Ascending aorta (tissue), 2 donors: ENCODE measurements at regions not wholly inside any gene's neighbourhood (a gene's known extent, or its start where the extent isn't known, plus 50 kb on each side); places are given as distances from the start of the nearest gene placed in this dataset.

ENCODE experiments used
- DNase-seq, 2 donors: peaks; one replicate each; pipeline ENCODE4 v3.0.0-alpha.2; 2019; ENCODE audit warnings: low spot score in 2 of 2
- H3K27ac ChIP-seq, 2 donors: fragments of 200-600 bp; sonication (generic); one replicate each; pipeline ENCODE4 v1.5.1; 2016 to 2017; ENCODE audit warnings: mild to moderate bottlenecking in 1 of 2
- H3K27me3 ChIP-seq: fragments of 200-600 bp; sonication (generic); one replicate; pipeline ENCODE4 v1.5.1; 2017
- H3K36me3 ChIP-seq, 2 donors: fragments of 200-600 bp; sonication (generic); one replicate each; pipeline ENCODE4 v1.5.1; 2016
- H3K4me1 ChIP-seq, 2 donors: fragments of 200-600 bp; sonication (generic); one replicate each; pipeline ENCODE4 v1.5.1; 2016 to 2017; ENCODE audit warnings: mild to moderate bottlenecking in 1 of 2
- H3K4me3 ChIP-seq, 2 donors: fragments of 200-600 bp; sonication (generic); one replicate each; pipeline ENCODE4 v1.5.1; 2016 to 2017; ENCODE audit warnings: mild to moderate bottlenecking in 1 of 2
- H3K9me3 ChIP-seq, 2 donors: fragments of 200-600 bp; sonication (generic); one replicate each; pipeline ENCODE4 v1.5.1; 2016
- intact Hi-C: fragments of 100-400 bp; cut with DNase I; formaldehyde crosslinking; loops from one replicate; pipeline ENCODE4 v1.15.1; 2023
- TF ChIP-seq, protein P1 (sequence below), 3 experiments: fragments of 200-600 bp in 2 of 3; fragments of 450-650 bp in 1 of 3; sonication (generic) in 2 of 3; IDR thresholded peaks; one replicate each; pipeline ENCODE4 v1.5.1; 2016 to 2019; ENCODE audit warnings: antibody characterized with exemption in 3 of 3, mild to moderate bottlenecking in 1 of 3, moderate library complexity in 1 of 3

DNA sequence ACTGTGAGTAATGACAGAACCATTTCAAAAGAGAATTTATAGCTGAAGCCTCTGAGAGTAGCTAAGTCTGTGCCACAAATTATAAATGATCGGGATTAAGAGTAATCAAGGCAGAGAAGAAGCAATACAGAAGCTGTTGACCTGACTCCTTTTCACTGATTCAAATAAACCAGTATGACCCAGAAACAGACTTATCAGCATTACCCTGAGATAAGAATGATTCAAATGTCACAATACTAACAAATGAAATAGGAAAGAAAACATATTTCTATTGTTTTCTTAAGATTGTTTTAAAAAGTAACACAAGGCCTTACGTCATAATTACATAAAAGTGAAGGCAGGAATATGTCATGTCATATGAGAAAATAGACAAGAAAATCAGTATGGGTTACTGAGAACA, 1534.6 kb downstream of the SI start:
- Histone ChIP-seq H3K4me3 (no peak overlapping the region), H3K27ac (no peak overlapping the region), H3K27me3 (no peaks in the 10 kb centered on the region), H3K9me3 (no peaks in the 10 kb centered on the region), H3K36me3 (no peaks in the 10 kb centered on the region), H3K4me1 (no peaks in the 10 kb centered on the region)
- DNase-seq, result no peak
- TF ChIP-seq, protein P1, sequence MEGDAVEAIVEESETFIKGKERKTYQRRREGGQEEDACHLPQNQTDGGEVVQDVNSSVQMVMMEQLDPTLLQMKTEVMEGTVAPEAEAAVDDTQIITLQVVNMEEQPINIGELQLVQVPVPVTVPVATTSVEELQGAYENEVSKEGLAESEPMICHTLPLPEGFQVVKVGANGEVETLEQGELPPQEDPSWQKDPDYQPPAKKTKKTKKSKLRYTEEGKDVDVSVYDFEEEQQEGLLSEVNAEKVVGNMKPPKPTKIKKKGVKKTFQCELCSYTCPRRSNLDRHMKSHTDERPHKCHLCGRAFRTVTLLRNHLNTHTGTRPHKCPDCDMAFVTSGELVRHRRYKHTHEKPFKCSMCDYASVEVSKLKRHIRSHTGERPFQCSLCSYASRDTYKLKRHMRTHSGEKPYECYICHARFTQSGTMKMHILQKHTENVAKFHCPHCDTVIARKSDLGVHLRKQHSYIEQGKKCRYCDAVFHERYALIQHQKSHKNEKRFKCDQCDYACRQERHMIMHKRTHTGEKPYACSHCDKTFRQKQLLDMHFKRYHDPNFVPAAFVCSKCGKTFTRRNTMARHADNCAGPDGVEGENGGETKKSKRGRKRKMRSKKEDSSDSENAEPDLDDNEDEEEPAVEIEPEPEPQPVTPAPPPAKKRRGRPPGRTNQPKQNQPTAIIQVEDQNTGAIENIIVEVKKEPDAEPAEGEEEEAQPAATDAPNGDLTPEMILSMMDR (IDR thresholded peaks at IDR 0.05), result no peak
- intact Hi-C loops, result no loop called here

DNA sequence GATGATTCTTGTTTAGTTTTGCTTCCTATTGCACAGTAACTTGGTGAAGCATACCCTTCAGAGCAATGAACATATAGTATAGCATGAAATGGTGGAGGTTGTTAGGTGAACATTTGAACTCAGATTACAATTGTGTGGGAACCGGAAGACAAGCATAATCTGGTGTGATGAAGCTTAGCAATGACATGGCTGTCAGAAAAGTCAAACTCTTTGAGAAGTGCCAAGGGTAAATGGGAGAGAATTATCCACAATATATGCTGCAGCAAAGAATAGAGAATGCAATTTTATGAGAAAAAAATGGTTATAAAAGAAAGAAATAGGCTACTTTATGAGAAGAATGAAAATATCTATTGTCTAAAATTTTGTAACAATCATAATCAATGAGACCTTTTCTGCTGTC, 1536.7 kb downstream of the SI start:
- TF ChIP-seq, protein P1 (IDR thresholded peaks at IDR 0.05), result no peak
- intact Hi-C loops, result no loop called here
- no peak for DNase-seq
- no peaks in the 10 kb centered on the region for H3K9me3 ChIP-seq
- no peak overlapping the region for H3K4me3 ChIP-seq
- no peaks in the 10 kb centered on the region for H3K27me3 ChIP-seq
- no peak overlapping the region for H3K27ac ChIP-seq
- no peaks in the 10 kb centered on the region for H3K36me3 ChIP-seq
- H3K4me1 ChIP-seq, result no peaks in the 10 kb centered on the region

DNA sequence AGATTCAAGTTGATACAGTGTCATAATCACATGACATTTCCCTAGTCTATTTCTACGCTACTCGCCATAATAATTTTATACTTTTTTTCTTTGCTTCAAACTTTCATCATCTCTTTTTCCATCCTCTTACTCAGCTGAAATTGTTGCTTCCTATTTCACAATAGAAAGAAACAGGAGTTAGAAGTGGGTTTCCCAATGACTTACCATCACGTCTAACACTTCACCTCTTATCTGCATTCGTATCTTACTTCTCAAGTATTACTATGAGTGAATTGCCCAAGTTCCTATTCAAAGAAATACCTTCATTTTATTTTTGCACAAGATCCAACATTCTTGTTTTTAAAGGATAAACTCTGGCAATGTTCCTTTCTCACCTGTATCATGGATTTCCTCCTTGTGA, 1539.9 kb downstream of the SI start:
- TF ChIP-seq, protein P1 (IDR thresholded peaks at IDR 0.05), result no peak
- H3K9me3 ChIP-seq, result no peaks in the 10 kb centered on the region
- no peak for DNase-seq
- intact Hi-C loops, result no loop called here
- H3K4me1 ChIP-seq, result no peaks in the 10 kb centered on the region
- no peak overlapping the region for H3K27ac ChIP-seq
- no peaks in the 10 kb centered on the region for H3K36me3 ChIP-seq
- no peak overlapping the region for H3K4me3 ChIP-seq
- no peaks in the 10 kb centered on the region for H3K27me3 ChIP-seq

DNA sequence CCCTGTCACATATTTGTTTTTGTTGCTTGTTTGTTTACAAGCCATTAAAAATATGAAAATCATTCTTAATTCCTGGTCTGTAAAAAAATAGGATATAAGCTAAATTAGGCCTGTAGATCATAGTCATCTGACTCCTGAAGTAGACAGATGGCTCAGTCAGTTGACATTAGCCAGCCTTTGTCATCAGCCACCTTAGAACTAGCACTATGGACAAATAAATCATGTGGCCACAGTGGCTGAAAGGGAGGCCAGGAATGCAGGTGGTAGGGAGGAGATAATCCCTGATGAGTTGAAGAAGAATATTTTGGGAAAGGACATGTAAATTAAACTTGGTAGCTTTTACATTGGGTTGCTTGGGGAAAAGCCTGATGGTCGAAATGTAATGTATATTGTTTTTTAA, 1544.9 kb downstream of the SI start:
- TF ChIP-seq, protein P1 (IDR thresholded peaks at IDR 0.05), result no peak
- Histone ChIP-seq H3K27me3 (no peaks in the 10 kb centered on the region), H3K4me1 (no peaks in the 10 kb centered on the region), H3K36me3 (no peaks in the 10 kb centered on the region), H3K9me3 (no peaks in the 10 kb centered on the region), H3K4me3 (no peak overlapping the region), H3K27ac (no peak overlapping the region)
- intact Hi-C loops, result no loop called here
- no peak for DNase-seq

DNA sequence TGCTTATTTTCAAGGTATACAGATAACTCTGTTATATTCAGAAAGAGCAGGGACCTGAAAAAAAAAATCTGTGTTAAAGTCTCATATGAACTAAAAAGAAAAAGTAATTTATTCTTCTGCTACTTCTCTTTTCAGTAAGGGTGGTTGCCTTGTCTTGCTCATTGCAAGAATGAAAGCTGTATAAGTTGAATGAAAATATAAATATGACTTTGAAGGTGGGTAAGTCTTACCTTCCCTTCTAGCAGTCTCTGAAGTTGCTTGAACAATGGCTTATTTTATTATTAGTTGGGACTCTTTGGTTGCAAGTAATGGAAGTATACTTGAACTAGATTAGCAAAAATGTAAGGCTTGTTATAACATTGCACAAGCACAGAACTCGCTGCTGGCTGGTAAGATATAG, 1554.9 kb downstream of the SI start:
- TF ChIP-seq, protein P1 (IDR thresholded peaks at IDR 0.05), result no peak
- intact Hi-C loops, result no loop called here
- DNase-seq, result no peak
- H3K36me3 ChIP-seq, result no peaks in the 10 kb centered on the region
- peaks cover 0 to 2% of the 10 kb centered on the region in 2 donors for H3K4me1 ChIP-seq
- H3K4me3 ChIP-seq, result no peak overlapping the region
- H3K27me3 ChIP-seq, result no peaks in the 10 kb centered on the region
- no peak overlapping the region for H3K27ac ChIP-seq
- no peaks in the 10 kb centered on the region for H3K9me3 ChIP-seq

DNA sequence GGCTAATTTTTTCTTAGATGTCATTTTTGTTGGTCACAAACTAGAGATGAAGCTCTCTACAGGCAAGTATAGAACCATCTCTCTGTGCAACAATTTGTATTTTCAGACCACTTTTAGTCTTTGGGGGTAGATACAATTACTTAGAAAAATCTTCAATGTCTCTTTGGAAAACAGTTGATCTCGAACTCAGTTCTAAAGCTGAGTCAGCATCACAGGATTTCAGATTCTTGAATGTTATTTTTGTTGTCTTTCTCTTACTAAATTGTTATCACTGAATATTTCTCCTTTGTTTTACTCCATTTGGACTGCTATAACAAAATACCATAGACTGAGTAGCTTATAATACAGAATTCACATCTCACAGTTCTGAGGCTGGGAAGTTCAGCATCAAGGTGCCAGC, 1557.0 kb downstream of the SI start:
- H3K4me1 ChIP-seq, result peaks cover 0 to 2% of the 10 kb centered on the region in 2 donors
- no peak overlapping the region for H3K27ac ChIP-seq
- TF ChIP-seq, protein P1 (IDR thresholded peaks at IDR 0.05), result no peak
- intact Hi-C loops, result no loop called here
- DNase-seq, result no peak
- H3K9me3 ChIP-seq, result no peaks in the 10 kb centered on the region
- no peak overlapping the region for H3K4me3 ChIP-seq
- H3K36me3 ChIP-seq, result no peaks in the 10 kb centered on the region
- H3K27me3 ChIP-seq, result no peaks in the 10 kb centered on the region
